ENCODE measurements at regions not wholly inside any gene's neighbourhood (a gene's known extent, or its start where the extent isn't known, plus 50 kb on each side); places are given as distances from the start of the nearest gene placed in this dataset.

DNA sequence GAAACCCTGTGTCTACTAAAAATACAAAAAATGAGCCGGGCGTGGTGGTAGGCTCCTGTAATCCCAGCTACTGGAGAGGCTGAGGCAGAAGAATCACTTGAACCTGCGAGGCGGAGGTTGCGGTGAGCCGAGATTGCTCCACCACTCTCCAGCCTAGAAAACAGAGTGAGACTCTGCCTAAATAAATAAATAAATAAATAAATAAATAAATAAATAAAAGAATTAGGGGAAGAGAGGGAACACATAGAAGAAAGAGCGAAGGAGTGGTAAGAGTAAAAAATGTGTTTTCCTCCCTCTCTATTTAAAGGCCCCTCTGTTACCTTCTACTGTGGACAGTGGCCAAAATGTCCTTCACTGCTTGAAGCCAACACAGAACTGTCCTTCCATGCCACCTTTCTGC lies 103.9 kb upstream of the SOX21 start:
- TF ChIP-seq, protein P1, sequence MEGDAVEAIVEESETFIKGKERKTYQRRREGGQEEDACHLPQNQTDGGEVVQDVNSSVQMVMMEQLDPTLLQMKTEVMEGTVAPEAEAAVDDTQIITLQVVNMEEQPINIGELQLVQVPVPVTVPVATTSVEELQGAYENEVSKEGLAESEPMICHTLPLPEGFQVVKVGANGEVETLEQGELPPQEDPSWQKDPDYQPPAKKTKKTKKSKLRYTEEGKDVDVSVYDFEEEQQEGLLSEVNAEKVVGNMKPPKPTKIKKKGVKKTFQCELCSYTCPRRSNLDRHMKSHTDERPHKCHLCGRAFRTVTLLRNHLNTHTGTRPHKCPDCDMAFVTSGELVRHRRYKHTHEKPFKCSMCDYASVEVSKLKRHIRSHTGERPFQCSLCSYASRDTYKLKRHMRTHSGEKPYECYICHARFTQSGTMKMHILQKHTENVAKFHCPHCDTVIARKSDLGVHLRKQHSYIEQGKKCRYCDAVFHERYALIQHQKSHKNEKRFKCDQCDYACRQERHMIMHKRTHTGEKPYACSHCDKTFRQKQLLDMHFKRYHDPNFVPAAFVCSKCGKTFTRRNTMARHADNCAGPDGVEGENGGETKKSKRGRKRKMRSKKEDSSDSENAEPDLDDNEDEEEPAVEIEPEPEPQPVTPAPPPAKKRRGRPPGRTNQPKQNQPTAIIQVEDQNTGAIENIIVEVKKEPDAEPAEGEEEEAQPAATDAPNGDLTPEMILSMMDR (IDR thresholded peaks at IDR 0.05), result no peak
- TF ChIP-seq POLR2A (IDR thresholded peaks at IDR 0.05) (no peak), POLR2AphosphoS5 (IDR thresholded peaks at IDR 0.05) (no peak)

Data from prostate gland (tissue), 2 donors.